ENCODE measurements at regions not wholly inside any gene's neighbourhood (a gene's known extent, or its start where the extent isn't known, plus 50 kb on each side); places are given as distances from the start of the nearest gene placed in this dataset.

DNA sequence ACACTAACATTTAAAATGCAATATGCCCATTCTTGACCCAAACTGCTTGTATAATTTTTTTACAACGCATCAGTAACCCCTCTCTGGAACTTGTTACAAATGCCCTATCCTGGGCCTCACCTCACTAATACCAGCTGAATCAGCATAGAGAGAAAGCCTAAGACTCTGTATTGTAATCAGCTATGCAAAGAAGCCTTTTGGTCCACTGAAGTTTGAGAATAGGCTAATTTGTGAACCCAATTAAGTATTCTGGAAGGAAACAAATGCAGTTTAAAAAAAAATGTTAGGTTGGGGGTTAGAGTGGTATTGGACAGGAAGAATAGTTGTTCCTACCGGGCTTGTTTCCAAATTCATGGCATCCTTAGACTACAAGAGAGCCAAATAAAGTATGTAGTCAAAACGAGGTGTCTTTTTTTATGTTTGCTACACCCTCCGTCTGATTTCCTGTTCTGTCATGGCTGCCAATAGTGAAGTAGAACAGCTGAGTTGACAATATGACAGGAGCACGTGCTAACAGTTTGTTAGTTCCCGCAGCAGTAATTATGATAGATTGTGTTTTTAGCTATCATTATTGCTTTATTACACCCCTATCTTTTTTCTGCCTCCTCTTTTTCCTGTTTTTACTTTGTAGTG, 1048.7 kb upstream of the NUDT12 start:
- TF ChIP-seq TAF1 (IDR thresholded peaks at IDR 0.05; ENCODE audit: borderline replicate concordance, insufficient read depth, low read length) (no peak), POLR2AphosphoS5 (IDR thresholded peaks at IDR 0.05; ENCODE audit: low read depth, low read length) (no peak)

Data from PFSK-1 (cell line).